ENCODE measurements at regions not wholly inside any gene's neighbourhood (a gene's known extent, or its start where the extent isn't known, plus 50 kb on each side); places are given as distances from the start of the nearest gene placed in this dataset.

DNA sequence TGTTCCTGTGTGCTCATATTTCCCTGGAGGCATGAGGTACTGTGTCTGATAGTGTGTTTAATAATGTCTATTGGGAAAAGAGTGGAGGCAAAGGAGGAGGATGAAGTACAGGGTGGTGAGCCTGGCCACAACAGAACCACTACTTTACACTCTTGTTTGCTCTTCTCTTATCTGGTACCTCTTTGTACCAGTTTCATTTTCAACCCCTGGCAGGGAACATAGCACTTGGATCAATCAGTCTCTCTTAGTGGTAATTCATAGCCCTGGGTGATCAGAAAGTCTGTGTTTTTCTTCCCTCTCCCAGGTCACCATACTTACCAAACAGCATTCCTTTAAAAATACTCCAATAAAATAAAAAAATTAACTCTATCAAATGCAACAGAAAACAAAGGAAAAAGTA, 105.4 kb downstream of the DMRT2 start:
- TF ChIP-seq, protein P1, sequence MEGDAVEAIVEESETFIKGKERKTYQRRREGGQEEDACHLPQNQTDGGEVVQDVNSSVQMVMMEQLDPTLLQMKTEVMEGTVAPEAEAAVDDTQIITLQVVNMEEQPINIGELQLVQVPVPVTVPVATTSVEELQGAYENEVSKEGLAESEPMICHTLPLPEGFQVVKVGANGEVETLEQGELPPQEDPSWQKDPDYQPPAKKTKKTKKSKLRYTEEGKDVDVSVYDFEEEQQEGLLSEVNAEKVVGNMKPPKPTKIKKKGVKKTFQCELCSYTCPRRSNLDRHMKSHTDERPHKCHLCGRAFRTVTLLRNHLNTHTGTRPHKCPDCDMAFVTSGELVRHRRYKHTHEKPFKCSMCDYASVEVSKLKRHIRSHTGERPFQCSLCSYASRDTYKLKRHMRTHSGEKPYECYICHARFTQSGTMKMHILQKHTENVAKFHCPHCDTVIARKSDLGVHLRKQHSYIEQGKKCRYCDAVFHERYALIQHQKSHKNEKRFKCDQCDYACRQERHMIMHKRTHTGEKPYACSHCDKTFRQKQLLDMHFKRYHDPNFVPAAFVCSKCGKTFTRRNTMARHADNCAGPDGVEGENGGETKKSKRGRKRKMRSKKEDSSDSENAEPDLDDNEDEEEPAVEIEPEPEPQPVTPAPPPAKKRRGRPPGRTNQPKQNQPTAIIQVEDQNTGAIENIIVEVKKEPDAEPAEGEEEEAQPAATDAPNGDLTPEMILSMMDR (conservative IDR thresholded peaks at IDR 0.05; ENCODE audit: low read length): no peak
- TF ChIP-seq EZH2phosphoT487 (IDR thresholded peaks at IDR 0.05; ENCODE audit: borderline replicate concordance, low read depth, low read length): no peak

Data from OCI-LY7 (cell line).